Body of pancreas (tissue), 4 donors: ENCODE measurements at regions not wholly inside any gene's neighbourhood (a gene's known extent, or its start where the extent isn't known, plus 50 kb on each side); places are given as distances from the start of the nearest gene placed in this dataset.

Experiments used
- POLR2A ChIP-seq, 3 donors: fragments of 450-650 bp; IDR thresholded peaks; one replicate each; pipeline ENCODE4 v1.6.1; 2016; ENCODE audit warnings: antibody characterized with exemption in 3 of 3, mild to moderate bottlenecking in 2 of 3
- TF ChIP-seq, protein P1 (sequence below), 7 experiments: fragments of 450-650 bp in 4 of 7; fragments of 200-600 bp in 3 of 7; sonication (generic) in 3 of 7; IDR thresholded peaks; one replicate each; pipeline ENCODE4 v1.5.1; 2016 to 2019; ENCODE audit warnings: antibody characterized with exemption in 7 of 7

DNA sequence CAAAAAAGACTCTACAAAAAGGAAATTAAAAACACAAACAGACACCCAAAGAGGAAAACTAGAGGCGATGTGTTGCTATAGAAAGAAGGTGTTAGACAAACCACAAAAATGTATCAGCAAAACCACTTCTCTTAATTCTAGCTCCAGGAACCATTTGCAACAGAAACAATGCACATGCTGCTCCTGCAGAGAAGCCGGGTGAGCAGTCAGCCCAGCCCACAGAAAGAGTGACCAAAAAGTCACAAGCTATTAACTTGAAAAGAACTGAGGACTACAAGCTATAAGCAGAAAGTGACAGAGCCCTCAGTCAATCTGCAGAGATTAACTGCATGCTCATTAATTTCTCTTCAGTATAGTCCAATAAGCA is 96.2 kb upstream of the KLHL13 start:
- TF ChIP-seq POLR2A (IDR thresholded peaks at IDR 0.05) = no peak
- TF ChIP-seq, protein P1, sequence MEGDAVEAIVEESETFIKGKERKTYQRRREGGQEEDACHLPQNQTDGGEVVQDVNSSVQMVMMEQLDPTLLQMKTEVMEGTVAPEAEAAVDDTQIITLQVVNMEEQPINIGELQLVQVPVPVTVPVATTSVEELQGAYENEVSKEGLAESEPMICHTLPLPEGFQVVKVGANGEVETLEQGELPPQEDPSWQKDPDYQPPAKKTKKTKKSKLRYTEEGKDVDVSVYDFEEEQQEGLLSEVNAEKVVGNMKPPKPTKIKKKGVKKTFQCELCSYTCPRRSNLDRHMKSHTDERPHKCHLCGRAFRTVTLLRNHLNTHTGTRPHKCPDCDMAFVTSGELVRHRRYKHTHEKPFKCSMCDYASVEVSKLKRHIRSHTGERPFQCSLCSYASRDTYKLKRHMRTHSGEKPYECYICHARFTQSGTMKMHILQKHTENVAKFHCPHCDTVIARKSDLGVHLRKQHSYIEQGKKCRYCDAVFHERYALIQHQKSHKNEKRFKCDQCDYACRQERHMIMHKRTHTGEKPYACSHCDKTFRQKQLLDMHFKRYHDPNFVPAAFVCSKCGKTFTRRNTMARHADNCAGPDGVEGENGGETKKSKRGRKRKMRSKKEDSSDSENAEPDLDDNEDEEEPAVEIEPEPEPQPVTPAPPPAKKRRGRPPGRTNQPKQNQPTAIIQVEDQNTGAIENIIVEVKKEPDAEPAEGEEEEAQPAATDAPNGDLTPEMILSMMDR (IDR thresholded peaks at IDR 0.05) = no peak
